Upper lobe of left lung (tissue), 4 donors: ENCODE measurements at regions not wholly inside any gene's neighbourhood (a gene's known extent, or its start where the extent isn't known, plus 50 kb on each side); places are given as distances from the start of the nearest gene placed in this dataset.

Experiments used
- EP300 ChIP-seq, 4 donors: sonication (generic); formaldehyde crosslinking; IDR thresholded peaks; one replicate each; pipeline ENCODE4 v1.5.1; 2017; ENCODE audit warnings: antibody characterized with exemption in 4 of 4, control low read depth in 2 of 4
- POLR2AphosphoS5 ChIP-seq, 2 donors: sonication (generic); formaldehyde crosslinking; IDR thresholded peaks; one replicate each; pipeline ENCODE4 v1.5.1; 2017; ENCODE audit warnings: antibody characterized with exemption in 2 of 2

DNA sequence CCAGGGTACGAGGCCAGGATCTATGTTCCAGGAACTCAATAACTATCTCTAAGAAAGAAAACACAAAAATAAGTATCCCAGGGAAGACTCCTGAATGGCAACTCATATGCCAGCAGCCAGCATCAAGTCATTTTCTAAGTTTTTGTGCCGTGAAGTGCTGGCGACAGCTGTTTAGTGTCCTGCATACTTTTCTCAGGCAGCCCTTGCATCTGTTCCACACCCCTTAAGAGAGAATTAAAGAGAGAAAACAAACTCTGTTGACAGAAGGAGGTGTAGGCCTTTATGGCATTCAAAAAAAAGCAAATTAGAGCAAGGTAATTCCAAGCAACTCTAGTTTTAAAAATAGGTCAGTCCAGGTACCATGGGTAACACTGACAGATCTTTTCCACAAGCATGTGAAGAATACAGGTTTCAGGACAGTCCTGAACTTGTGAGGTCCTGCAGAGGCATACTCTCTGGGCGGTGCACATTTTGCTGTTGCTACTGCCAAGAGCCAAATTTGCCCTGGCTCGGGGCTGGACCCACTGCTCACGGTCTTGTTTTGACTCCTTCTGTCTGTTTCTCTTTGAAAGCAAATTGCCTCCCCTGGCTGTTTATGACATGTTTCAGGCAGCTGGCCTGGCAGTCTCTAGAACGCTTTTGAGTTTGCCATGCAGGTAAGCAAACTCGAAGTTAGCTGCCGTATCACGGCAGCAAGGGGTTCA, 252.1 kb upstream of the ADAMTS9 start:
- TF ChIP-seq POLR2AphosphoS5 (IDR thresholded peaks at IDR 0.05) (no peak), EP300 (IDR thresholded peaks at IDR 0.05) (no peak)
